ENCODE measurements at regions not wholly inside any gene's neighbourhood (a gene's known extent, or its start where the extent isn't known, plus 50 kb on each side); places are given as distances from the start of the nearest gene placed in this dataset.

DNA sequence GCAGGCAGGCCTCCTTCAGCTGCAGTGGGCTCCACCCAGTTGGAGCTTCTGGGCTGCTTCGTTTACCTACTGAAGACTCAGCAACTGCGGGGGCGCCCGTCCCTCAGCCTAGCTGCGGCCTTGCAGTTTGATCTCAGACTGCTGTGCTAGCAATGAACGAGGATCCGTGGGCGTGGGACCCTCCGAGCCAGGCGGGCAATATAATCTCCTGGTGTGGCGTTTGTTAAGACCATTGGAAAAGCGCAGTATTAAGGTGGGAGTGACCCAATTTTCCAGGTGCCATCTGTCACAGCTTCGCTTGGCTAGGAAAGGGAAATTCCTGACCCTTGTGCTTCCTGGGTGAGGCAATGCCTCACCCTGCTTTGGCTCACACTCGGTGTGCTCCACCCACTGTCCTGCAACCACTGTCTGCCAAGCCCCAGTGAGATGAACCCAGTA is 159.2 kb upstream of the FOXP2 start:
- DNase-seq (peak; percentile 62 to 73 (median 68)), ATAC-seq (peak; percentile 77 to 97 (median 86))
- TF ChIP-seq, protein P1, sequence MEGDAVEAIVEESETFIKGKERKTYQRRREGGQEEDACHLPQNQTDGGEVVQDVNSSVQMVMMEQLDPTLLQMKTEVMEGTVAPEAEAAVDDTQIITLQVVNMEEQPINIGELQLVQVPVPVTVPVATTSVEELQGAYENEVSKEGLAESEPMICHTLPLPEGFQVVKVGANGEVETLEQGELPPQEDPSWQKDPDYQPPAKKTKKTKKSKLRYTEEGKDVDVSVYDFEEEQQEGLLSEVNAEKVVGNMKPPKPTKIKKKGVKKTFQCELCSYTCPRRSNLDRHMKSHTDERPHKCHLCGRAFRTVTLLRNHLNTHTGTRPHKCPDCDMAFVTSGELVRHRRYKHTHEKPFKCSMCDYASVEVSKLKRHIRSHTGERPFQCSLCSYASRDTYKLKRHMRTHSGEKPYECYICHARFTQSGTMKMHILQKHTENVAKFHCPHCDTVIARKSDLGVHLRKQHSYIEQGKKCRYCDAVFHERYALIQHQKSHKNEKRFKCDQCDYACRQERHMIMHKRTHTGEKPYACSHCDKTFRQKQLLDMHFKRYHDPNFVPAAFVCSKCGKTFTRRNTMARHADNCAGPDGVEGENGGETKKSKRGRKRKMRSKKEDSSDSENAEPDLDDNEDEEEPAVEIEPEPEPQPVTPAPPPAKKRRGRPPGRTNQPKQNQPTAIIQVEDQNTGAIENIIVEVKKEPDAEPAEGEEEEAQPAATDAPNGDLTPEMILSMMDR (IDR thresholded peaks at IDR 0.05): no peak
- no peak for TF ChIP-seq POLR2A (IDR thresholded peaks at IDR 0.05)
- H3K27me3 ChIP-seq: no peaks in the 10 kb centered on the region
- H3K9me3 ChIP-seq: no peaks in the 10 kb centered on the region
- H3K4me3 ChIP-seq: peak overlapping the region in 2 of 3 donors; percentile 11 to 21
- H3K36me3 ChIP-seq: no peaks in the 10 kb centered on the region
- H3K27ac ChIP-seq: no peak overlapping the region
- 46% methylated on average over 7 of the region's 14 CpGs for WGBS (ENCODE audit: insufficient coverage, low coverage, low lambda C conversion rate, missing lambda C conversion rate)
- intact Hi-C loops (cut with DNase I): no loop called here
- H3K4me1 ChIP-seq: peaks cover 0 to 4% (median 0%) of the 10 kb centered on the region in 4 donors

GRCh38 chr7:114243646-114244045 is 171.0 kb upstream of the FOXP2 start:
- no peaks in the 10 kb centered on the region for H3K9me3 ChIP-seq
- H3K4me1 ChIP-seq: peaks cover 0 to 5% (median 0%) of the 10 kb centered on the region in 4 donors
- no peak overlapping the region for H3K27ac ChIP-seq
- intact Hi-C loops (cut with DNase I): no loop called here
- TF ChIP-seq, protein P1 (IDR thresholded peaks at IDR 0.05): no peak
- TF ChIP-seq POLR2A (IDR thresholded peaks at IDR 0.05): no peak
- WGBS (ENCODE audit: insufficient coverage, low coverage, low lambda C conversion rate, missing lambda C conversion rate): 81% methylated on average over 3 of the region's 3 CpGs
- no peaks in the 10 kb centered on the region for H3K36me3 ChIP-seq
- ATAC-seq (peak; percentile 36 to 54 (median 50)), DNase-seq (no peak)
- H3K4me3 ChIP-seq: no peak overlapping the region
- H3K27me3 ChIP-seq: no peaks in the 10 kb centered on the region

DNA sequence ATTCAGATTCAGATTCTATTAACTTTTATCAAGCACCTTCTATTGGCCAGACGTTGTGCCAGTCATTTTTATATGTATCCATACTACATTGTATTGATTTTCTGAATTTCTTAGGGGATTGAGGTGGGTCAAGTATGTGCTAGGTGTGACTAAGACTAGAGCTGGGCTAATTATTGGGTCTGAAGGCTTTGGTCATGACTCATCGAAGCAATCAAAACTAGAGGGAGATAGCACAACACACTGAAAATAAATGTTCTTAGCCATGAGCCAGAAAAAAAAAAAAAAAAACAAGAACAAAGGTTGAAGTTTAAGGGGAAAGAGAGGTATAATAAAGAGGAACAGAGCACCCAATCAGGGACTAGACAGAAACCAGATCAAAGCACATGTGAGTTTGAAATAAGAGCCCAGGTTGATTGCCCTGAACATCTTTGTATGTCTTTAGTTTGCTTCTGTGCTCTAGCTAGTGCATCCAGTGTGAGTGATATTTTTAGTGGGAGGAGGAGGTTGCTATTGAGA is 171.6 kb upstream of the FOXP2 start:
- Histone ChIP-seq H3K27ac (no peak overlapping the region), H3K9me3 (no peaks in the 10 kb centered on the region), H3K27me3 (no peaks in the 10 kb centered on the region), H3K4me1 (peaks cover 0 to 5% (median 0%) of the 10 kb centered on the region in 4 donors), H3K4me3 (no peak overlapping the region), H3K36me3 (no peaks in the 10 kb centered on the region)
- no peak for TF ChIP-seq POLR2A (IDR thresholded peaks at IDR 0.05)
- peak in 3 of 4 donors; percentile 33 to 85 (median 50) for ATAC-seq
- intact Hi-C loops (cut with DNase I): no loop called here
- no peak for DNase-seq
- WGBS (ENCODE audit: insufficient coverage, low coverage, low lambda C conversion rate, missing lambda C conversion rate): 41% methylated on average over 2 of the region's 2 CpGs

DNA sequence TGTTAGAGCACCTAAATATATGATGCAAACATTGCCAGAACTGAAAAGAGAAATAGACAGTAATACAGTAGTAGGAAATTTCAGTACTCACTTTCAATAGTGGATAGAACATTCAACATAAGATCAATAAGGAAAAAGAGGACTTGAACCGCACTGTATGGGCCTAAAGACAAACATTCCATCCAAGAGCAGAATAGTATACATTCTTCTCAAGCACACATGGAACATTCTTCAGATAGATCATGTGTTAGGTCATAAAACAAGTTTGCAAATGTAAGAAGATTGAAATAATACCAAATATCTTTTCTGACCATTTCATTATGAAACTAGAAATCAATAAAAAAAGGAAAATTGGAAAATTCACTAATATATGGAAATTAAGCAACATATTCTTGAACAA is 185.4 kb upstream of the FOXP2 start:
- H3K36me3 ChIP-seq: no peaks in the 10 kb centered on the region
- DNase-seq: no peak
- TF ChIP-seq, protein P1 (IDR thresholded peaks at IDR 0.05): no peak
- TF ChIP-seq POLR2A (IDR thresholded peaks at IDR 0.05): no peak
- no peaks in the 10 kb centered on the region for H3K4me1 ChIP-seq
- WGBS (ENCODE audit: insufficient coverage, low coverage, low lambda C conversion rate, missing lambda C conversion rate): 78% methylated on average over 1 of the region's 1 CpG
- no peaks in the 10 kb centered on the region for H3K27me3 ChIP-seq
- H3K4me3 ChIP-seq: no peak overlapping the region
- H3K9me3 ChIP-seq: no peaks in the 10 kb centered on the region
- no peak overlapping the region for H3K27ac ChIP-seq
- intact Hi-C loops (cut with DNase I): no loop called here
- no peak for ATAC-seq

- no peak overlapping the region for H3K4me3 ChIP-seq
- no peak overlapping the region for H3K27ac ChIP-seq
- no peaks in the 10 kb centered on the region for H3K4me1 ChIP-seq
- ATAC-seq: no peak
- H3K36me3 ChIP-seq: no peaks in the 10 kb centered on the region
- no peak for DNase-seq
- H3K27me3 ChIP-seq: no peaks in the 10 kb centered on the region
- TF ChIP-seq, protein P1 (IDR thresholded peaks at IDR 0.05): no peak
- no peak for TF ChIP-seq POLR2A (IDR thresholded peaks at IDR 0.05)
- no peaks in the 10 kb centered on the region for H3K9me3 ChIP-seq
- intact Hi-C loops (cut with DNase I): no loop called here
Measured at GRCh38 chr7:114225784-114226183, 188.8 kb upstream of the FOXP2 start.
